ENCODE measurements at regions not wholly inside any gene's neighbourhood (a gene's known extent, or its start where the extent isn't known, plus 50 kb on each side); places are given as distances from the start of the nearest gene placed in this dataset.
A peak's percentile ranks its signal among the peaks of the same experiment; 100 is the strongest.

- Histone ChIP-seq H3K27me3 (replicated peaks in 2 of 5; ENCODE audit: control insufficient read depth in 4 of 5, insufficient read depth in 5 of 5, low read length in 4 of 5) (no peaks in the 10 kb centered on the region), H3K4me1 (ENCODE audit: control extremely low read depth in 1 of 4, control insufficient read depth in 4 of 4, insufficient read depth in 4 of 4, low read length in 3 of 4) (no peaks in the 10 kb centered on the region), H3K27ac (ENCODE audit: insufficient read depth in 1 of 2, low read depth in 1 of 2, low read length in 2 of 2, poor library complexity in 1 of 2, severe bottlenecking in 2 of 2) (no peak overlapping the region), H3K36me3 (ENCODE audit: control insufficient read depth in 4 of 4, insufficient read depth in 4 of 4, low read length in 3 of 4) (no peaks in the 10 kb centered on the region), H3K4me3 (ENCODE audit: control insufficient read depth in 1 of 7, extremely low read depth in 1 of 7, insufficient read depth in 4 of 7, low read depth in 2 of 7, low read length in 6 of 7) (no peak overlapping the region), H3K9me3 (ENCODE audit: control extremely low read depth in 1 of 5, control insufficient read depth in 4 of 5, insufficient read depth in 2 of 5, low read depth in 1 of 5, low read length in 4 of 5) (peaks cover 0 to 3% (median 0%) of the 10 kb centered on the region in 5 experiments)
- DNase-seq = no peak
- ChIA-PET POLR2A (no interaction called here), CTCF (interaction anchor here (1.5 kb wide), 1 partner anchor 27 kb away, joined by 3 read pairs; no protein-coding TSS in a partner anchor)
Observed at GRCh38 chr13:90787007-90787406, 560.5 kb upstream of the MIR17HG start.

- Histone ChIP-seq H3K36me3 (ENCODE audit: control insufficient read depth in 4 of 4, insufficient read depth in 4 of 4, low read length in 3 of 4) (no peaks in the 10 kb centered on the region), H3K27me3 (replicated peaks in 2 of 5; ENCODE audit: control insufficient read depth in 4 of 5, insufficient read depth in 5 of 5, low read length in 4 of 5) (no peaks in the 10 kb centered on the region), H3K4me3 (ENCODE audit: control insufficient read depth in 1 of 7, extremely low read depth in 1 of 7, insufficient read depth in 4 of 7, low read depth in 2 of 7, low read length in 6 of 7) (no peak overlapping the region), H3K4me1 (ENCODE audit: control extremely low read depth in 1 of 4, control insufficient read depth in 4 of 4, insufficient read depth in 4 of 4, low read length in 3 of 4) (peaks cover 0 to 3% (median 1%) of the 10 kb centered on the region in 4 experiments), H3K27ac (ENCODE audit: insufficient read depth in 1 of 2, low read depth in 1 of 2, low read length in 2 of 2, poor library complexity in 1 of 2, severe bottlenecking in 2 of 2) (no peak overlapping the region), H3K9me3 (ENCODE audit: control extremely low read depth in 1 of 5, control insufficient read depth in 4 of 5, insufficient read depth in 2 of 5, low read depth in 1 of 5, low read length in 4 of 5) (no peaks in the 10 kb centered on the region)
- no CpG with 5 or more reads among the region's 1 CpG for WGBS (ENCODE audit: insufficient coverage)
- ChIA-PET CTCF (no interaction called here), POLR2A (no interaction called here)
- DNase-seq = no peak
Observed at GRCh38 chr13:90792335-90792734, 555.2 kb upstream of the MIR17HG start.

GRCh38 chr13:90793261-90793820 is 554.1 kb upstream of the MIR17HG start:
- CTCF ChIA-PET = no interaction called here
- Histone ChIP-seq H3K4me3 (ENCODE audit: control insufficient read depth in 1 of 7, extremely low read depth in 1 of 7, insufficient read depth in 4 of 7, low read depth in 2 of 7, low read length in 6 of 7) (no peak overlapping the region), H3K27ac (ENCODE audit: insufficient read depth in 1 of 2, low read depth in 1 of 2, low read length in 2 of 2, poor library complexity in 1 of 2, severe bottlenecking in 2 of 2) (no peak overlapping the region), H3K4me1 (ENCODE audit: control extremely low read depth in 1 of 4, control insufficient read depth in 4 of 4, insufficient read depth in 4 of 4, low read length in 3 of 4) (peaks cover 0 to 12% (median 11%) of the 10 kb centered on the region in 4 experiments), H3K9me3 (ENCODE audit: control extremely low read depth in 1 of 5, control insufficient read depth in 4 of 5, insufficient read depth in 2 of 5, low read depth in 1 of 5, low read length in 4 of 5) (no peaks in the 10 kb centered on the region), H3K27me3 (replicated peaks in 2 of 5; ENCODE audit: control insufficient read depth in 4 of 5, insufficient read depth in 5 of 5, low read length in 4 of 5) (no peaks in the 10 kb centered on the region), H3K36me3 (ENCODE audit: control insufficient read depth in 4 of 4, insufficient read depth in 4 of 4, low read length in 3 of 4) (no peaks in the 10 kb centered on the region)
- 100% methylated on average over 2 of the region's 3 CpGs for WGBS (ENCODE audit: insufficient coverage)
- POLR2A ChIA-PET = no interaction called here
- no peak for DNase-seq

- peaks cover 0 to 31% (median 19%) of the 10 kb centered on the region in 4 experiments for H3K4me1 ChIP-seq (ENCODE audit: control extremely low read depth in 1 of 4, control insufficient read depth in 4 of 4, insufficient read depth in 4 of 4, low read length in 3 of 4)
- WGBS (ENCODE audit: insufficient coverage) = 94% methylated on average over 3 of the region's 4 CpGs
- no peak overlapping the region for H3K27ac ChIP-seq (ENCODE audit: insufficient read depth in 1 of 2, low read depth in 1 of 2, low read length in 2 of 2, poor library complexity in 1 of 2, severe bottlenecking in 2 of 2)
- no peak overlapping the region for H3K4me3 ChIP-seq (ENCODE audit: control insufficient read depth in 1 of 7, extremely low read depth in 1 of 7, insufficient read depth in 4 of 7, low read depth in 2 of 7, low read length in 6 of 7)
- ChIA-PET POLR2A (no interaction called here), CTCF (interaction anchor here (1.1 kb wide), 1 partner anchor 70 kb away, joined by 3 read pairs; no protein-coding TSS in a partner anchor)
- H3K36me3 ChIP-seq (ENCODE audit: control insufficient read depth in 4 of 4, insufficient read depth in 4 of 4, low read length in 3 of 4) = no peaks in the 10 kb centered on the region
- H3K27me3 ChIP-seq (replicated peaks in 2 of 5; ENCODE audit: control insufficient read depth in 4 of 5, insufficient read depth in 5 of 5, low read length in 4 of 5) = no peaks in the 10 kb centered on the region
- DNase-seq = no peak
- H3K9me3 ChIP-seq (ENCODE audit: control extremely low read depth in 1 of 5, control insufficient read depth in 4 of 5, insufficient read depth in 2 of 5, low read depth in 1 of 5, low read length in 4 of 5) = no peaks in the 10 kb centered on the region
Observed at GRCh38 chr13:90796474-90796873, 551.0 kb upstream of the MIR17HG start.

- no peak for DNase-seq
- Histone ChIP-seq H3K4me1 (ENCODE audit: control extremely low read depth in 1 of 4, control insufficient read depth in 4 of 4, insufficient read depth in 4 of 4, low read length in 3 of 4) (peaks cover 0 to 31% (median 19%) of the 10 kb centered on the region in 4 experiments), H3K36me3 (ENCODE audit: control insufficient read depth in 4 of 4, insufficient read depth in 4 of 4, low read length in 3 of 4) (no peaks in the 10 kb centered on the region), H3K27me3 (replicated peaks in 2 of 5; ENCODE audit: control insufficient read depth in 4 of 5, insufficient read depth in 5 of 5, low read length in 4 of 5) (no peaks in the 10 kb centered on the region), H3K27ac (ENCODE audit: insufficient read depth in 1 of 2, low read depth in 1 of 2, low read length in 2 of 2, poor library complexity in 1 of 2, severe bottlenecking in 2 of 2) (no peak overlapping the region), H3K4me3 (ENCODE audit: control insufficient read depth in 1 of 7, extremely low read depth in 1 of 7, insufficient read depth in 4 of 7, low read depth in 2 of 7, low read length in 6 of 7) (no peak overlapping the region), H3K9me3 (ENCODE audit: control extremely low read depth in 1 of 5, control insufficient read depth in 4 of 5, insufficient read depth in 2 of 5, low read depth in 1 of 5, low read length in 4 of 5) (no peaks in the 10 kb centered on the region)
- ChIA-PET POLR2A (no interaction called here), CTCF (interaction anchor here (1.1 kb wide), 1 partner anchor 69 kb away, joined by 3 read pairs; no protein-coding TSS in a partner anchor)
- no CpG with 5 or more reads among the region's 2 CpGs for WGBS (ENCODE audit: insufficient coverage)
Observed at GRCh38 chr13:90797335-90797734, 550.2 kb upstream of the MIR17HG start.

- Histone ChIP-seq H3K4me3 (ENCODE audit: control insufficient read depth in 1 of 7, extremely low read depth in 1 of 7, insufficient read depth in 4 of 7, low read depth in 2 of 7, low read length in 6 of 7) (no peak overlapping the region), H3K4me1 (ENCODE audit: control extremely low read depth in 1 of 4, control insufficient read depth in 4 of 4, insufficient read depth in 4 of 4, low read length in 3 of 4) (peaks cover 0 to 31% (median 19%) of the 10 kb centered on the region in 4 experiments), H3K27me3 (replicated peaks in 2 of 5; ENCODE audit: control insufficient read depth in 4 of 5, insufficient read depth in 5 of 5, low read length in 4 of 5) (no peaks in the 10 kb centered on the region), H3K9me3 (ENCODE audit: control extremely low read depth in 1 of 5, control insufficient read depth in 4 of 5, insufficient read depth in 2 of 5, low read depth in 1 of 5, low read length in 4 of 5) (no peaks in the 10 kb centered on the region), H3K36me3 (ENCODE audit: control insufficient read depth in 4 of 4, insufficient read depth in 4 of 4, low read length in 3 of 4) (no peaks in the 10 kb centered on the region), H3K27ac (ENCODE audit: insufficient read depth in 1 of 2, low read depth in 1 of 2, low read length in 2 of 2, poor library complexity in 1 of 2, severe bottlenecking in 2 of 2) (peak overlapping the region in 1 of 2 experiments; percentile 43)
- DNase-seq = peak; percentile 8 to 66 (median 57)
- WGBS (ENCODE audit: insufficient coverage) = no CpG with 5 or more reads among the region's 3 CpGs
- ChIA-PET CTCF (no interaction called here), POLR2A (no interaction called here)
Observed at GRCh38 chr13:90798381-90798780, 549.1 kb upstream of the MIR17HG start.

- Histone ChIP-seq H3K4me3 (ENCODE audit: control insufficient read depth in 1 of 7, extremely low read depth in 1 of 7, insufficient read depth in 4 of 7, low read depth in 2 of 7, low read length in 6 of 7) (peak overlapping the region in 2 of 7 experiments; percentile 29 to 36), H3K27me3 (replicated peaks in 2 of 5; ENCODE audit: control insufficient read depth in 4 of 5, insufficient read depth in 5 of 5, low read length in 4 of 5) (no peaks in the 10 kb centered on the region), H3K27ac (ENCODE audit: insufficient read depth in 1 of 2, low read depth in 1 of 2, low read length in 2 of 2, poor library complexity in 1 of 2, severe bottlenecking in 2 of 2) (no peak overlapping the region), H3K9me3 (ENCODE audit: control extremely low read depth in 1 of 5, control insufficient read depth in 4 of 5, insufficient read depth in 2 of 5, low read depth in 1 of 5, low read length in 4 of 5) (no peaks in the 10 kb centered on the region), H3K36me3 (ENCODE audit: control insufficient read depth in 4 of 4, insufficient read depth in 4 of 4, low read length in 3 of 4) (no peaks in the 10 kb centered on the region), H3K4me1 (ENCODE audit: control extremely low read depth in 1 of 4, control insufficient read depth in 4 of 4, insufficient read depth in 4 of 4, low read length in 3 of 4) (peaks cover 0 to 31% (median 19%) of the 10 kb centered on the region in 4 experiments)
- POLR2A ChIA-PET = no interaction called here
- CTCF ChIA-PET = interaction anchor here (1.0 kb wide), 1 partner anchor 66 kb away, joined by 4 read pairs; no protein-coding TSS in a partner anchor
- peak; percentile 60 to 94 (median 93) for DNase-seq
- 0% methylated on average over 2 of the region's 3 CpGs for WGBS (ENCODE audit: insufficient coverage)
Observed at GRCh38 chr13:90800082-90800746, 547.3 kb upstream of the MIR17HG start.
